Renal cortical epithelial cell (primary cell): ENCODE measurements at regions not wholly inside any gene's neighbourhood (a gene's known extent, or its start where the extent isn't known, plus 50 kb on each side); places are given as distances from the start of the nearest gene placed in this dataset.

Experiments used
- DNase-seq: peaks from one replicate; pipeline ENCODE4 v3.0.0-alpha.2; 2011; ENCODE audit warnings: low read depth

- DNase-seq, result no peak
Observed at GRCh38 chr17:77640252-77640651, 318.3 kb upstream of the TNRC6C start.

DNA sequence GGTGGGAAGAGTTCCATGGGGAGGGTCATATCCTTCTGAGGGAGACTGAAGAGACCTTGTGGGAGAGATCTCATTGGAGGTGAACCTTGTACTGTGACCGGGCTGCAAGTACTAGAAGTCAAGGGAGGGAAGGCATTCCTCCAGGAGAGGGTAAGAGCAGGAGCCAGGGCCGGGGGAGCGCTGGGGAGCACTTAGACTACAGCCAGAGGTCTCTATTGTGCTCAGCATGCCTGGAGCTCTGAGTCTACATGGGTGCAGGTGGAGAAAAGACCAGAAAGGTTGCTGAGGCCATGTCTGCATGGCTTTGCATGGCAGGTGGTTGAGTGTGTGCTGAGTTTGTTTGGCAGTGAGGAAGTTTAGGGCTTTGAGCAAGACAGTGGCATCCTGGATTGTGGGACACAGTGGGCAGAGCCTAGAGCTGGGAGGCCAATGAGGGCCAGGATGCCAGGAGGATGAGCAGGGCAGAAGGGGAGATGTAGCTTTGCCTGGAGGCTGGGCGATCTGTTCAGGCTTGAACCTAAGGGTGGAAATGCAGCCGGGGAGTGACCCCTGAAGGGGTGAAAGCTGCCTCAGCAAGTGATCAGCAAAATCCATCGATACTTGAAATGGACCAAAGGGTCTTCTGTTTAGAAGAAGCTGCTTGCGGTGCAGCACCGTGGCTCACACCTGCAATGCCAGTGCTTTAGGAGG lies 317.4 kb upstream of the TNRC6C start:
- DNase-seq, result no peak

DNA sequence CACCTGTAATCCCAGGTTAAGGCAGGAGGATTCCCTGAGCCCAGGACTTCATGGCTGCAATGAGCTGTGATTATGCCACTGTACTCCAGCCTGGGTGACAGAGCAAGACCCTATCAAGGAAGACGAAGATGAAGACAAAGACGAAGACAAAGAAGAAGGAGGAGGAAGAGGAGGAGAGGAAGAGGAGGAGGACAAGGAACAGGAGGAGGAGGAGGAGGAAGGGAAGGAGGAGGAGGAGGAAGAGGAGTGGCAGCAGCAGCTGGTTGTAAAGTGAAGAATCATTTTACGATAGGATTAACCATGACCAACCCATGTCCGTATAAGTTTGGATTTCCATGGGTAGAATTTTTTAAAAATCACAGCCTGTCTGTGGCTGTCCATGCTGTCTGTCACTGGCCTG lies 316.8 kb upstream of the TNRC6C start:
- no peak for DNase-seq

DNA sequence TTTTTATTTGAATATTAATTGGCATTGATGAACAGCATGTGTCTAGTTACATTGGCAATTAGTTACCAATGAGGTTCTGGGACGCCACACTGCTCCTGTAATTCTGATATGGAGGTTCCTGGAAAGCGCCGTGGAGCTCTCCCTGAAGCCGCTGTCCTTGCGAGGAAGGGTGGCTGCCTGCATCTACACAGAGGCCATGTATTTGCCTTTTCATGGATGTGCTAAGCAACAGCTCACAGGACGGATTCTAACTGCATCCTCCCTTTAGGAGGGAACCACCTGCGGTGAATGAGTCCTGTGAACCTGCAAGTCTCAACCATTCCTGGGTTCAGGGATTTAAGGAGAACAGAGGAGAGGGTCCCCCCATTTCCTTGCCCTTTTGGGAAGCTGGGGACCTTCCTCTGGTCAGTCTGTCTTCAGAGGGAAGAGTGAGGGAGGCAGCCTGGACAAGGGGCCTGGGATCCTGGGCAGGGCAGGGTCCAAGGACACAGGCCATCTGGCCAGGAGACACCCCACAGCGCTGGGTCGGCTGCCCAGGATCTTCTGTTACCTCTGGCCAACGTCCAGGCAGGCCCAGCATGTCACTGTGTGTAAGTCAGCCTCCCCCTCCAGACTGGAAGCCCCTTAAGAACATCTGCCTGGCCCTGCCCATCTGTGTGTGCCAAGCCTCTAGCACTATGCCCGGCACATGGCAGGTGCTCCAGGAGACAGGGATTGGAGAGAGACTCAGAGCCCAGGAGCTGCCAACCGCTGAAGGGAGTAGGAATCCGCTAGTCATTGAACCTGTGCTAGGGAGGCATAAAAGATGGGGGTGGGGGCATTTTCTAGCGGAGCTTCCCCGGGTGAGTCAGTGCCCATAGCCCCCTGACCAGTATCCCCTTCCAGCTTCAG lies 314.1 kb upstream of the TNRC6C start:
- DNase-seq, result no peak

- no peak for DNase-seq
Observed at GRCh38 chr17:77645072-77646045, 313.1 kb upstream of the TNRC6C start.

DNA sequence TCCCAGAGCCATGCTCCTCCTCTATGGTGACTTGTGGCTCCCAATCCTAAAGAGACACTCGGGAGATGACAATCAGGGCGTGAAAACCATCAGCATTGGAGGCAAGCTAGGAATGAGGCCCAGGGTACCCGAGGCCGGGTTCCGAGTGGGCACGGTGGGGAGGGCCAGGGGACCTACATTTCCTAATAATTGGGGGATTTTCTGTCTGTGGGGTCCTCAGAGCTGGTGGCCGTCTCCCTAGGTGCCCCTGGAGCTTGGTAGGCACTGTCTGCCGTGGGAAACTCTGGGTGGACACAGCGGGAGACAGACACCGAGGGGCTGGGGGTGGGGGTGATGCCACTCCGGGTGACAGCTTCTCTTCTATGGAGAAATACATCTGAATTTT lies 312.5 kb upstream of the TNRC6C start:
- no peak for DNase-seq

DNA sequence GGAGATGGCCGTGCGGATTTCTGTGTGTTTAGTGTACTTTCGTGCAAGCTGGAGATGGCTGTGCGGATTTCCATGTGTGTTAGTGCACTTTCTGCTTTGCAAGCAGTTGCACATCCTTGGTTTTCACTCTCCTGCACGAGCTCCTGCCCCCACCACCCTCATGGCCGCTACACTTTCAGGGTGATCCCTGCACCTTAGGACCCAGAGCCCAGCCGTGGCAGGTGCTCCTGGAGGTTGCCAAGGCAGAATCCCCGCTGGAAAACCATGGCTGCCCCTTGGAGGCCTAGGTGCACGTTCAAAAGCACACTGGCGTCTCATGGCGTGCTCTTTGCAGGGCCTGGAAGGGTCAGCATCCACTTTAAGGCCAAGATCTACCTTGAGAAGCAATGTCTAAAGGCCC lies 311.0 kb upstream of the TNRC6C start:
- DNase-seq, result no peak

GRCh38 chr17:77649717-77650211 lies 308.7 kb upstream of the TNRC6C start:
- DNase-seq, result no peak

GRCh38 chr17:77651988-77652387 lies 306.5 kb upstream of the TNRC6C start:
- no peak for DNase-seq

DNA sequence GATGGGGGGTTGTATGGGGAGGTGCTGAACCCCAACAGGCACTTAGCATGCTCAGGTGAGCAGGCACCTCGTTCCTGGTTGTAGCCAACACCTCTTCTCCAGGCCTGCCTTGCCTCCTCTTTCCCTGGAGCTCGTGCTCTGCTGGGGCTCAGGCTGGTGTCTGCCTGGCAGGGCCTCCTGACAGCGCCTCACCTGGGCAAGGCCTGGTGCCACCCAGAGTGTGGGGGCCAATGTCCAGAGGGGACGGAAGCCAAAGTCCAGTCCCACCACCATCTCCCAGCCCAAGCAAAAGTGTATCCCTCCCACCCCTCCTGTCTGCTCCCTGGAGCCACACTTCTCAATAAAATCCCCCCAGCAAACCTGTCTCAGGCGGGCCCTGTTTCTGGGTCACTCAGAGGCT lies 304.2 kb upstream of the TNRC6C start:
- no peak for DNase-seq

DNA sequence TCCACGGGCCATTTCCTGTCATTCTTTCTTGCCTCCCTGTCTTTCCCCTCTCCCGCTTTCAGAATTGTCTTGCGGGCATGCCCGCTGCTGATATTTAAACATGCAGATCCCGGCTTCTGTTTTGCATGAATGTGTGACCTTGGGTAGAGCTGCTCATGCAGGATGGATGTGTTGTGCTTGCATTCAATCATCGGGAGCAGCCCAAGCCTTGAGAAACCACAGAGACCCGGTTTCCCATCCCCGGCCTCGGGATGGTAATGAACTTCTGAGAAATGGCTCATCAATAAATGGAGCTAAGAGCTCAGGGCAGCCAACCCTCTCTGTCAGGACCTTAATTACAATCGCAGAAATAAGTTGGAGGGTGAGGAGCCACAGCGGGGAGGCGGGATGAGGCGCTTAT lies 303.7 kb upstream of the TNRC6C start:
- no peak for DNase-seq

GRCh38 chr17:77656054-77656453 lies 302.4 kb upstream of the TNRC6C start:
- DNase-seq, result no peak

DNA sequence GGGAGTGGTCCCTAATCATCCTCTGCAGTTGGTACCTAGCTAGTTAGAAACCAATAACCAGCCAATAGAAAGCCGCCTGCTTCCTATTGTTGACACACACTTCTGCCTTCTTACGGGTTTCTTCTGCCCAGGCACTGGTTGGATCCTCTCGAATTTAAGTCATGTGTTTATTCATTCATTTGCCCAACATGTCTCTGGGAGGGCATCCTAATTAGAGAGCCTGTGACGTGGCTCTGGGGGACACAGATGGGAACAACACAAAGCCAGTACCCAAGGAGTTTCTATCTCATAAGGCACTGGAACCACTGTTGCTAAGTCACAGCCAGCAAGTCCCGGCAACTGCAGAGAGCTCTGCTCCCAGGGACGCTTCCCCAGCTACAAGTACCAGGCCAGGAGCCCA lies 300.7 kb upstream of the TNRC6C start:
- DNase-seq, result no peak

- DNase-seq, result no peak
Observed at GRCh38 chr17:77660524-77660923, 298.0 kb upstream of the TNRC6C start.

DNA sequence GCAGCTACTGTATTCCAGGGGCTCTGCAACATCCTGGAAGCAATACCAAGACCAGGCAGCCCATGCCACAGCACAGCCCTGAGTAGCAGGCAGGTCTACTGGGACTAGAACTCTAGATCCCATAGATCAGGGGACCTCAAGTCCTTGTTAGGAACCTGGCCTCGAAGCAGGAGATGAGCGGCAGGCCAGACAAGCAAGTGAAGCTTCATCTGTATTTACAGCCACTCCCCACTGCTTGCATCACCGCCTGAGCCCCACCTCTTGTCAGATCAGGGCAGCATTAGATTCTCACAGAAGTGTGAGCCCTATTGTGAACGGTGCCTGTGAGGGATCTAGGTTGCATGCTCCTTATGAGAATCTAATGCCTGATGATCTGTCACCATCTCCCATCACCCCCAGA lies 295.7 kb upstream of the TNRC6C start:
- DNase-seq, result no peak

DNA sequence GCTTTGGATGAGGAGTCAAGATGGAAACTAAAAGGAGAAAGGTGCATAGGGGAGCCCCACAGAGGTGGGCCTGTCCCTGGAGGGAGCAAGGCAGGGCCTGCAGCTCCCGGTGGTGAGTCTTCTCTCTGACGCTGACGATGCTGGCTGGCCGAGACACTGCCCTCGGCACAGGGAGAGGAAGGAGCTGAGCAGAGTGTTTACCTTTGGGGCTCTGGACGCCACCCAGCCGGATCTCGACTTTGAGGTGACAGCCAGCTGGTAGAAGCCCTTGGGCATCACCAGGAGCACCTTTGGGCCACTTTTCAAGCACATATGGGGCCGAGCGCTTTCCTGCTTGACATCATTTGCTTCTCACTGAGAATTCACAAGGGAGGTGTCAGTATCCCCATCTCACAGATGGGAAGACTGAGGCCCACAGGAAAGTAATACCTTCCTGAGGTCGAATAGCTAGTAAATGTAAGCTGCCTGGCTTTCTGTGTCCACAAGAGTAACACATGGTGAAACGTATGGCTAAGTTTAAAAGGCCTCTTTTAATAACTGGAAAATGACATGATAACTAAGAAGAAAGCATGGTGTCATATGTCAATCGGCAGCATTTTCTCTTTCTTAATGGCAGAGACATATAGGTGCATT lies 294.3 kb upstream of the TNRC6C start:
- no peak for DNase-seq

- no peak for DNase-seq
Observed at GRCh38 chr17:77665833-77666232, 292.7 kb upstream of the TNRC6C start.

GRCh38 chr17:77666462-77666861 lies 292.0 kb upstream of the TNRC6C start:
- no peak for DNase-seq

DNA sequence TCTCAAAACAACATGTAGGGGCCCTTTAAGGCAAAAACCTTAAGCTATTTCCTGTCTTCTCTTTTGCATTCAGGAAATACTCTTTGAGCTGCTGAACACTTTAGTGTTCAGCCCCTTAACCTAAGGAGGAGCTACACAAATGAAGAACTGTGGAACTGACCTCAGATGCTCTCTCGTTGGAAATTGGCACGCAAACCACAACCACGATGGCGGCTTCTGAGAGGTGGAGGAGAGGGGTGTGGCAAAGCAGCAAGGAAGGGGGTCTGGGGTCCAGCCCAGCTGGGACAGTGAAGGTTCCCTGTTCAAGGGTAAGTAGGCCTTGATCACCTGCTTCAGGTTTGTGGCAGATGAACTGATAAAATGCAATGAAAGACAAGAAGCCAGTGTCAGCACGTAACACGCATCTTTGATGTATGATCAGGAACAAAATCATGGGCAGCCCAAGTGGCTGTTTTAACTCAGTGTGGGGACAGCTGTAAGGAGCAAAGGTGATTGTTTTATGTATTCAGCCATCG lies 291.6 kb upstream of the TNRC6C start:
- no peak for DNase-seq

DNA sequence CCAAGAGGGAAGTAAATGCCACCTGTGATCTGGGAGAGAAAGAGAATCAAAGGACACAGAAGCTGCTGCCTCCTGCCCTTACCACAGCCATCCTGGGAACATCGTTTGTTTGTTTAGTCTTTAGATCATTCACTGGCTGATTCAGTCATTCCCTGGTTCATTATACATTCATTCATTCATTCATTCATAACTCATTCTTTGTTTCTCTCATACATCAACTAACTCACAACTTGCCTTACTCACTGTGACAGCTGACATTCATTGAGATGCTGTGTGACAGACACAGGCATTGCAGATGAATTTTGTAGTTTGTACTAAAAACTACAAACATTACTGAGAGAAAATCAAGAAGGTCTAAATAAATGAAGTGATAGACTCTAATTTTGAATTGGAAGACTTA lies 291.0 kb upstream of the TNRC6C start:
- DNase-seq, result no peak

DNA sequence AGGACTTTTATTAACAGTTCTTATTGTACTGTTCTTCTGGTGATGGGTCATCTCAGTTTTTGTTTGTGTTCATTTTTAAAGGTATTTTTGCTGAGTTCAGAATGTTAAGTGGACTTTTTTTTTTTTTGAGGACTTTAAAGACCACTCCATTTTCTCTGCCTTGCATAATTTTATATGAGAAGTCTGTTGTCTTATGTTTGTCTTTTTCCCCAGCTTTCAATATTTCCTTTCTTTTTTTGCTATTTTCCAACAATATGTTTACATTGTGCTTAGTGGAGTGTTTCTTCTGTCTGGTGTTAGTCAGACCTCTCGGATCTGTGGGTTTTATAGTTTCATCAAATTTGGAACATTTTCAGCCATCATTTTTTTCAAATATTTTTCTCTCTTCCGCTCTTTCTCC lies 290.0 kb upstream of the TNRC6C start:
- DNase-seq, result no peak
